Lung (tissue), 11 donors: ENCODE measurements at regions not wholly inside any gene's neighbourhood (a gene's known extent, or its start where the extent isn't known, plus 50 kb on each side); places are given as distances from the start of the nearest gene placed in this dataset.

Experiments used
- ATAC-seq: fragments of 200-7000 bp; cut with Tn5 transposase; one replicate; pipeline ENCODE4 v1.9.1; 2020; ENCODE audit warnings: moderate number of reproducible peaks; ENCODE audit not compliant: insufficient read depth, low FRiP score
- DNase-seq, 3 donors: peaks; one replicate each; pipeline ENCODE4 v3.0.0-alpha.2; 2013 to 2017
- H3K27ac ChIP-seq, 2 donors: one replicate each; pipeline ENCODE4 v1.5.1; 2013; ENCODE audit warnings: mild to moderate bottlenecking in 2 of 2, moderate library complexity in 2 of 2, control low read depth in 1 of 2, inconsistent platforms in 1 of 2, low read depth in 1 of 2, low read length in 1 of 2
- H3K27me3 ChIP-seq, 3 donors: one replicate each; pipeline ENCODE4 v1.5.1; 2013; ENCODE audit warnings: low read length in 2 of 3; ENCODE audit not compliant: control insufficient read depth in 3 of 3, insufficient read depth in 3 of 3
- H3K36me3 ChIP-seq, 4 donors: one replicate each; pipeline ENCODE4 v1.5.1; 2013; ENCODE audit warnings: low read length in 4 of 4, mild to moderate bottlenecking in 1 of 4, moderate library complexity in 1 of 4; ENCODE audit not compliant: control insufficient read depth in 4 of 4, insufficient read depth in 4 of 4
- H3K4me1 ChIP-seq, 5 donors: one replicate each; pipeline ENCODE4 v1.5.1; 2013; ENCODE audit warnings: low read length in 5 of 5, mild to moderate bottlenecking in 2 of 5, moderate library complexity in 1 of 5; ENCODE audit not compliant: control insufficient read depth in 5 of 5, insufficient read depth in 5 of 5
- H3K4me3 ChIP-seq: one replicate; pipeline ENCODE4 v1.5.1; 2013; ENCODE audit warnings: mild to moderate bottlenecking, control low read depth, moderate library complexity
- H3K9ac ChIP-seq, 2 donors: one replicate each; pipeline ENCODE4 v1.5.1; 2013; ENCODE audit warnings: low read length in 2 of 2, control low read depth in 1 of 2; ENCODE audit not compliant: insufficient read depth in 1 of 2
- H3K9me3 ChIP-seq, 4 donors: one replicate each; pipeline ENCODE4 v1.5.1; 2013; ENCODE audit warnings: low read length in 3 of 4, mild to moderate bottlenecking in 1 of 4, moderate library complexity in 1 of 4; ENCODE audit not compliant: control insufficient read depth in 4 of 4, insufficient read depth in 3 of 4
- WGBS, 2 donors: extraction: QIAGEN DNeasy Blood & Tissue Kit; methylation state at CpG; one replicate each; pipeline ENCODE4 v1.1.7; 2013; 5-methylcytosine and 5-hydroxymethylcytosine counted together
- TF ChIP-seq, protein P1 (sequence below): IDR thresholded peaks from 2 replicates; pipeline ENCODE4 v1.5.1; 2012; ENCODE audit warnings: mild to moderate bottlenecking; ENCODE audit errors: control extremely low read depth, extremely low read depth
- donor health status: control.
- donor health status: control.
- donor health status: Bipolar disorder and iron deficiency.
- donor health status: healthy.
- donor health status: DM: yes; HTN: yes; CAD: no.

DNA sequence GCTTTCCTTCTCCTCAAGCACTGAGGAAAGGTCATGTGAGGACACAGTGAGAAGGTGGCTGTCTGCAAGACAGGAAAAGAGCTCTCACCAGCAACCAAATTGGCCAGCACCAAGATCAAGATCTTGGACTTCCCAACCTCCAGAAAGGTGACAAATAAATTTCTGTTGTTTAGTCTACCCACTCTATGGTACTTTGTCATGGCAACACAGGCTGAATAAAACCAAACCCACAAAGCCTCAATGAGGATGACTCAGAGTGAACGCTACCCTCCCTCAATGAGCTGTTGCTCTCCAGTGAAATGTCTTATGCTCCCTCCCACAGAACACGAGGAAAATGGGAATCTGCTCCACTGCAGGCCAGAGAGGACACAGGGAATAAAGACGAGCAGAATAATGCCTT, 244.1 kb downstream of the RAB28 start:
- ATAC-seq: no peak

DNA sequence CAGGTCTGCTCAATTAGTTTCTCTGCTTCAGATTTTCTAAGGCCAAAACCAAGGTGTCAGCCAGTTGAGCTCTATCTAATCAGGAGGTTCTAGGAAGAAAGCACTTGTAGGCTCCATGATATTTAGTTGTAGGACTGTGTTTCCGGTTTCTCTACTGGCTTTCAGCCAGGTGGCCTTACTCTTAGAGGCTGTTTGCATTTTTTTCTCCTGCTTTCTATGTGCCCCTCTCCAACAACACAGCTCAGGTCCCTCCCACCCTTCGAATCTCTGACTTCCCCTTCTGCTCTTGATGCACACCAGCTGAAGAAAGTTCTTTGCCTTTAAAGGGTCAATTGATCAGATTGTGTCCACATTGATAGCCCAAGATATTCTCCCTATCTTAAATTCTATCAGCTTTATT, 245.2 kb downstream of the RAB28 start:
- ATAC-seq (no peak), DNase-seq (peak in 1 of 3 donors; percentile 13)
- Histone ChIP-seq H3K4me3 (no peak overlapping the region), H3K27me3 (no peaks in the 10 kb centered on the region), H3K27ac (no peak overlapping the region), H3K9me3 (no peaks in the 10 kb centered on the region), H3K4me1 (no peaks in the 10 kb centered on the region), H3K9ac (no peak overlapping the region), H3K36me3 (no peaks in the 10 kb centered on the region)
- TF ChIP-seq, protein P1, sequence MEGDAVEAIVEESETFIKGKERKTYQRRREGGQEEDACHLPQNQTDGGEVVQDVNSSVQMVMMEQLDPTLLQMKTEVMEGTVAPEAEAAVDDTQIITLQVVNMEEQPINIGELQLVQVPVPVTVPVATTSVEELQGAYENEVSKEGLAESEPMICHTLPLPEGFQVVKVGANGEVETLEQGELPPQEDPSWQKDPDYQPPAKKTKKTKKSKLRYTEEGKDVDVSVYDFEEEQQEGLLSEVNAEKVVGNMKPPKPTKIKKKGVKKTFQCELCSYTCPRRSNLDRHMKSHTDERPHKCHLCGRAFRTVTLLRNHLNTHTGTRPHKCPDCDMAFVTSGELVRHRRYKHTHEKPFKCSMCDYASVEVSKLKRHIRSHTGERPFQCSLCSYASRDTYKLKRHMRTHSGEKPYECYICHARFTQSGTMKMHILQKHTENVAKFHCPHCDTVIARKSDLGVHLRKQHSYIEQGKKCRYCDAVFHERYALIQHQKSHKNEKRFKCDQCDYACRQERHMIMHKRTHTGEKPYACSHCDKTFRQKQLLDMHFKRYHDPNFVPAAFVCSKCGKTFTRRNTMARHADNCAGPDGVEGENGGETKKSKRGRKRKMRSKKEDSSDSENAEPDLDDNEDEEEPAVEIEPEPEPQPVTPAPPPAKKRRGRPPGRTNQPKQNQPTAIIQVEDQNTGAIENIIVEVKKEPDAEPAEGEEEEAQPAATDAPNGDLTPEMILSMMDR: no peak
- 46 to 54% methylated on average over 2 of the region's 2 CpGs for WGBS, 2 donors

More for the DNA sequence above, 244.1 kb downstream of the RAB28 start:
- H3K27me3 ChIP-seq: no peaks in the 10 kb centered on the region
- no peak for DNase-seq
- no peak overlapping the region for H3K27ac ChIP-seq
- WGBS, 2 donors: 83 to 86% methylated on average over 3 of the region's 3 CpGs
- H3K4me1 ChIP-seq: no peaks in the 10 kb centered on the region
- no peaks in the 10 kb centered on the region for H3K9me3 ChIP-seq
- no peak overlapping the region for H3K4me3 ChIP-seq
- TF ChIP-seq, protein P1: no peak
- no peaks in the 10 kb centered on the region for H3K36me3 ChIP-seq
- H3K9ac ChIP-seq: no peak overlapping the region

DNA sequence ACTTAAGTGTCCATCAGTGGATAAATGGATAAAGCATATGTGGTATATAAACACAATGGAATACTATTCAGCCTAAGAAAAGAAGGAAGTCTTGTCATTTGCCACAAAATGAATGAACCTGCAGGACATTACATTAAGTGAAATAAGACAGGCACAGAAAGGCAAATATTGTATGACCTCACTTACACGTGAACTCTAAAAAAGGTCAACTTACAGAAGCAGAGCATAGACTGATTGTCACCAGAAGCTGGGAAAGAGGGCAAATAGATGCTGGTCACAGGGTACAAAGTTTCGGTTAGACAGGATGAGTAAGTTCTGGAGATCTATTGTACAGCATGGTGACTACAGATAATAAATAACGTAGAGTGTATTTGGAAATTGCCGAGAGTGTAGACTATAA, 247.7 kb downstream of the RAB28 start:
- Histone ChIP-seq H3K9ac (no peak overlapping the region), H3K27ac (no peak overlapping the region)
- TF ChIP-seq, protein P1: no peak

DNA sequence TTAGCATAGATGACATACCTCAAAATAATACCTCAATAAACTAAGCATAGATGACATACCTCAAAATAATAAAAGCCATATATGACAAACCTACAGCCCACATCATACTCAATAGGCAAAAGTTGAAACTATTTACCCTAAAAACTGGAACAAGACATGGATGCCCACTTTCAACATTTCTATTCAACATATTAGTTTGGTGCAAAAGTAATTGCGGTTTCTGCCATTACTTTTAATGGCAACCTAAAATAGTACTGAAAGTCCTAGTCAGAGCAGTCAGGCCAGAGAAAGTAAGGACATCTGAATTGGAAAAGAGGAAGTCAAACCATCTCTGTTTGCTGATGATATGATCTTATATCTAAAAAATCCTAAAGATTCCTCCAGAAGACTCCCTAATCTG, 250.4 kb downstream of the RAB28 start:
- no peaks in the 10 kb centered on the region for H3K27me3 ChIP-seq
- 89% methylated on average over 1 of the region's 1 CpG for WGBS, 2 donors
- DNase-seq (no peak), ATAC-seq (no peak)
- no peak overlapping the region for H3K27ac ChIP-seq
- TF ChIP-seq, protein P1: no peak
- no peak overlapping the region for H3K9ac ChIP-seq
- H3K4me3 ChIP-seq: no peak overlapping the region
- no peaks in the 10 kb centered on the region for H3K9me3 ChIP-seq
- no peaks in the 10 kb centered on the region for H3K4me1 ChIP-seq
- H3K36me3 ChIP-seq: no peaks in the 10 kb centered on the region

More for the DNA sequence above, 247.7 kb downstream of the RAB28 start:
- DNase-seq: no peak
- Histone ChIP-seq H3K36me3 (no peaks in the 10 kb centered on the region), H3K27me3 (no peaks in the 10 kb centered on the region), H3K4me3 (no peak overlapping the region), H3K4me1 (no peaks in the 10 kb centered on the region), H3K9me3 (no peaks in the 10 kb centered on the region)
- WGBS, 2 donors: 90 to 92% methylated on average over 4 of the region's 4 CpGs
- no peak for ATAC-seq
